Heart right ventricle (tissue), 16 donors: ENCODE measurements at regions not wholly inside any gene's neighbourhood (a gene's known extent, or its start where the extent isn't known, plus 50 kb on each side); places are given as distances from the start of the nearest gene placed in this dataset.

ENCODE experiments used
- ATAC-seq, 8 donors: fragments of 200-7000 bp; cut with Tn5 transposase; one replicate each; pipeline ENCODE4 v1.9.1; 2020; ENCODE audit warnings: mild to moderate bottlenecking in 8 of 8, moderate library complexity in 8 of 8, moderate number of reproducible peaks in 1 of 8
- DNase-seq, 2 donors: peaks; one replicate each; pipeline ENCODE4 v3.0.0-alpha.2; 2020
- H3K27ac ChIP-seq, 10 donors: fragments of 200-600 bp; sonication (generic) in 2 of 10; one replicate each; pipeline versions ENCODE4 v1.5.0 to v1.8.0; 2020 to 2022; ENCODE audit warnings: mild to moderate bottlenecking in 3 of 10
- H3K27me3 ChIP-seq, 7 donors: fragments of 200-600 bp; one replicate each; pipeline ENCODE4 v1.8.0; 2021 to 2022; ENCODE audit warnings: mild to moderate bottlenecking in 2 of 7
- H3K36me3 ChIP-seq, 9 donors: fragments of 200-600 bp; sonication (generic) in 1 of 9; one replicate each; pipeline versions ENCODE4 v1.5.0 to v1.8.0; 2020 to 2022; ENCODE audit warnings: mild to moderate bottlenecking in 2 of 9
- H3K4me1 ChIP-seq, 9 donors: fragments of 200-600 bp; sonication (generic) in 1 of 9; one replicate each; pipeline versions ENCODE4 v1.5.0 to v1.8.0; 2020 to 2022; ENCODE audit warnings: mild to moderate bottlenecking in 4 of 9
- H3K4me3 ChIP-seq, 10 donors: fragments of 200-600 bp; sonication (generic) in 2 of 10; one replicate each; pipeline versions ENCODE4 v1.5.0 to v1.8.0; 2020 to 2022; ENCODE audit warnings: mild to moderate bottlenecking in 7 of 10, moderate library complexity in 2 of 10
- H3K9me3 ChIP-seq, 11 donors: fragments of 200-600 bp in 10 of 11; sonication (generic) in 2 of 11; one replicate each; pipeline versions ENCODE4 v1.5.0 to v1.8.0; 2013 to 2022; ENCODE audit warnings: mild to moderate bottlenecking in 2 of 11, control low read depth in 1 of 11, moderate library complexity in 1 of 11
- WGBS, 2 donors: extraction: QIAGEN DNeasy Blood & Tissue Kit; methylation state at CpG; one replicate each; pipeline ENCODE4 v1.1.7; 2013; ENCODE audit warnings: inconsistent platforms in 1 of 2; 5-methylcytosine and 5-hydroxymethylcytosine counted together
- intact Hi-C, 10 donors: fragments of 100-400 bp; cut with DNase I; formaldehyde crosslinking; loops; one replicate each; pipeline versions ENCODE4 v1.11.1 to v1.14.2; 2022
- TF ChIP-seq, protein P1 (sequence below), 9 donors: fragments of 200-600 bp; sonication (generic) in 2 of 9; IDR thresholded peaks; one replicate each; pipeline versions ENCODE4 v1.5.0 to v1.8.0; 2021 to 2022; ENCODE audit warnings: antibody characterized with exemption in 9 of 9, mild to moderate bottlenecking in 5 of 9, moderate library complexity in 1 of 9
- donor health status: Arrhythmogenic right ventricular cardiomyopathy.
- donor health status: ischemic (EF 13 %, LVEDD 7.1; RV severe dilation, severe dysfunction).
- donor health status: healthy with polysubstance abuse.
- donor health status: DM: no; HTN: yes; CAD: no.
- donor health status: DM: no; HTN: no; CAD: no.
- donor health status: ischemic (EF 25% LVEDD 6.9; RV normal size, moderate dysfunction).
- donor health status: ischemic (EF 25% LVEDD 5.7; RV mildly dilated, moderate dysfunction).
- donor health status: healthy.
- donor health status: DM: yes; HTN: yes; CAD: no.
- donor health status: Ischemic cardiomyopathy.
- donor health status: ischemic (EF 35%, LVEDD 5.7; RV mildly dilated, moderate dysfunction).
- donor health status: nonischemic (EF 11% LVEDD 7.7; RV severe dilation, severe dysfunction).
- donor health status: DM: yes; HTN: yes; CAD: no.
- donor health status: PGD.
- donor health status: ischemic (EF 29% LVEDD 5.4; RV normal size, mild dysfunction).
- donor health status: nonischemic (EF 23%, LVEDD 6.1; RV moderate dilation, normal function).

GRCh38 chr3:178129109-178129508 lies 407.1 kb upstream of the KCNMB2 start:
- Histone ChIP-seq H3K4me3 (no peak overlapping the region), H3K27me3 (no peaks in the 10 kb centered on the region), H3K9me3 (peaks cover 0 to 5% (median 0%) of the 10 kb centered on the region in 11 donors), H3K36me3 (no peaks in the 10 kb centered on the region), H3K4me1 (peaks cover 0 to 6% (median 0%) of the 10 kb centered on the region in 9 donors), H3K27ac (no peak overlapping the region)
- WGBS, 2 donors, result 96 to 98% methylated on average over 1 of the region's 1 CpG
- TF ChIP-seq, protein P1, sequence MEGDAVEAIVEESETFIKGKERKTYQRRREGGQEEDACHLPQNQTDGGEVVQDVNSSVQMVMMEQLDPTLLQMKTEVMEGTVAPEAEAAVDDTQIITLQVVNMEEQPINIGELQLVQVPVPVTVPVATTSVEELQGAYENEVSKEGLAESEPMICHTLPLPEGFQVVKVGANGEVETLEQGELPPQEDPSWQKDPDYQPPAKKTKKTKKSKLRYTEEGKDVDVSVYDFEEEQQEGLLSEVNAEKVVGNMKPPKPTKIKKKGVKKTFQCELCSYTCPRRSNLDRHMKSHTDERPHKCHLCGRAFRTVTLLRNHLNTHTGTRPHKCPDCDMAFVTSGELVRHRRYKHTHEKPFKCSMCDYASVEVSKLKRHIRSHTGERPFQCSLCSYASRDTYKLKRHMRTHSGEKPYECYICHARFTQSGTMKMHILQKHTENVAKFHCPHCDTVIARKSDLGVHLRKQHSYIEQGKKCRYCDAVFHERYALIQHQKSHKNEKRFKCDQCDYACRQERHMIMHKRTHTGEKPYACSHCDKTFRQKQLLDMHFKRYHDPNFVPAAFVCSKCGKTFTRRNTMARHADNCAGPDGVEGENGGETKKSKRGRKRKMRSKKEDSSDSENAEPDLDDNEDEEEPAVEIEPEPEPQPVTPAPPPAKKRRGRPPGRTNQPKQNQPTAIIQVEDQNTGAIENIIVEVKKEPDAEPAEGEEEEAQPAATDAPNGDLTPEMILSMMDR (IDR thresholded peaks at IDR 0.05), result no peak
- no peak for ATAC-seq
- no peak for DNase-seq
- intact Hi-C loops, result no loop called here

DNA sequence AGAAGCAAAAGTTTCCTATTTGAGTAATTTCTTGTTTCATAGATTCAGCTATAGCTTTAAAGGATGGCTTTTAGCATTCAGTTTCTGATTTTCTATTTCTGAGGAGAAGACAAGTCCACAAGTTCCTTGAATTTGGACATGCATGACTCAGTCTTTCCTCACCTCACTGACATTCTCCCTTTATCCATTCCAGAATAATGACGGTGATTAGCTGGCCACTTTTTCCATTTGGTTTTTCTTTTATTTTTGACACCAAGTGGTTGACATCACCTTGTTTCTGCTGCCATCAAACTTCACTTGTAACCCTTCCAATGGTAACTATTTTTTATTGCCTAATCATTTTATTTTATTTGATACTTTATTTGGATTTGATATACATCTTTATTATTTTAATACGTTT lies 404.4 kb upstream of the KCNMB2 start:
- intact Hi-C loops, result no loop called here
- Histone ChIP-seq H3K27me3 (no peaks in the 10 kb centered on the region), H3K36me3 (no peaks in the 10 kb centered on the region), H3K9me3 (peaks cover 0 to 5% (median 0%) of the 10 kb centered on the region in 11 donors), H3K27ac (no peak overlapping the region), H3K4me3 (no peak overlapping the region), H3K4me1 (peaks cover 0 to 6% (median 0%) of the 10 kb centered on the region in 9 donors)
- TF ChIP-seq, protein P1 (IDR thresholded peaks at IDR 0.05), result no peak
- 43 to 47% methylated on average over 2 of the region's 2 CpGs for WGBS, 2 donors
- DNase-seq (no peak), ATAC-seq (no peak)

- ATAC-seq (no peak), DNase-seq (no peak)
- Histone ChIP-seq H3K36me3 (no peaks in the 10 kb centered on the region), H3K4me3 (no peak overlapping the region), H3K9me3 (no peaks in the 10 kb centered on the region), H3K27me3 (no peaks in the 10 kb centered on the region), H3K27ac (no peak overlapping the region), H3K4me1 (peaks cover 0 to 6% (median 0%) of the 10 kb centered on the region in 9 donors)
- TF ChIP-seq, protein P1 (IDR thresholded peaks at IDR 0.05), result no peak
- intact Hi-C loops, result no loop called here
- WGBS, 2 donors, result 74 to 83% methylated on average over 4 of the region's 4 CpGs
Measured at GRCh38 chr3:178137206-178137605, 399.0 kb upstream of the KCNMB2 start.

DNA sequence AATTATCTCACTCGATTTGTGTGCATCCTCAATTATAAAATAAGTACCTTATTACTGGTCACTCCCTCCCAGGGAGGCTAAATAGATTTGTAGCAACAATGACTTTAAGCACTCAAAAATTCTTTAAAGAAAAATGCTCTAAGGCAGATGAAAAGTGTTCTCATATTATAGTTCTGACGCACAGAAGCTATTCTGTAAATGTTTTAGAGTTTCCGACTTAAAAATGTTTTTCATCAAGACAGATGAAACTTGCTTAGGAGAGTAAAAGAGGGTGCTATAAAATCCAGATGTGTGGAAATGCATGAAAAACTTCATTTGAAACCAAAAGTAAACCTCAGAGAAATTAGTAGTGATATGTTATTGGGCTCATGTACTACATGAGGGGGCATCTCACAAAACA lies 398.4 kb upstream of the KCNMB2 start:
- Histone ChIP-seq H3K27me3 (no peaks in the 10 kb centered on the region), H3K9me3 (no peaks in the 10 kb centered on the region), H3K4me3 (no peak overlapping the region), H3K36me3 (no peaks in the 10 kb centered on the region), H3K27ac (no peak overlapping the region), H3K4me1 (peaks cover 0 to 6% (median 0%) of the 10 kb centered on the region in 9 donors)
- intact Hi-C loops, result no loop called here
- TF ChIP-seq, protein P1 (IDR thresholded peaks at IDR 0.05), result no peak
- ATAC-seq (no peak), DNase-seq (no peak)
- WGBS, 2 donors, result 93 to 96% methylated on average over 3 of the region's 3 CpGs
